HEK293 (cell line): ENCODE measurements at regions not wholly inside any gene's neighbourhood (a gene's known extent, or its start where the extent isn't known, plus 50 kb on each side); places are given as distances from the start of the nearest gene placed in this dataset.

Experiments used
- CTCF ChIP-seq: fragments of 450-650 bp; formaldehyde crosslinking; IDR thresholded peaks from 2 replicates; pipeline ENCODE4 v1.5.1; 2016; ENCODE audit warnings: missing biosample characterization, missing genetic modification characterization
- RBAK ChIP-seq: fragments of 450-650 bp; formaldehyde crosslinking; IDR thresholded peaks from 2 replicates; pipeline ENCODE4 v1.5.1; 2016; ENCODE audit warnings: missing biosample characterization, missing genetic modification characterization
- TCF7L2 ChIP-seq: IDR thresholded peaks from 2 replicates; pipeline ENCODE4 v1.6.1; 2011; ENCODE audit warnings: low read depth, mild to moderate bottlenecking, inconsistent platforms, low read length, moderate library complexity, borderline replicate concordance
- ZBTB49 ChIP-seq: fragments of 450-650 bp; formaldehyde crosslinking; IDR thresholded peaks from 2 replicates; pipeline ENCODE4 v1.5.1; 2016; ENCODE audit warnings: missing biosample characterization, missing genetic modification characterization, low read depth
- ZNF138 ChIP-seq: fragments of 450-650 bp; formaldehyde crosslinking; IDR thresholded peaks from 2 replicates; pipeline ENCODE4 v1.5.1; 2016; ENCODE audit warnings: missing biosample characterization, missing genetic modification characterization, borderline replicate concordance
- ZNF157 ChIP-seq: fragments of 450-650 bp; formaldehyde crosslinking; IDR thresholded peaks from 2 replicates; pipeline ENCODE4 v1.5.1; 2016; ENCODE audit warnings: missing biosample characterization, missing genetic modification characterization
- ZNF707 ChIP-seq: fragments of 450-650 bp; formaldehyde crosslinking; IDR thresholded peaks from 2 replicates; pipeline ENCODE4 v1.5.1; 2016; ENCODE audit warnings: missing biosample characterization, missing genetic modification characterization
- ZNF837 ChIP-seq: fragments of 450-650 bp; formaldehyde crosslinking; IDR thresholded peaks from 2 replicates; pipeline ENCODE4 v1.5.1; 2016; ENCODE audit warnings: missing biosample characterization, missing genetic modification characterization

GRCh38 chr5:126138281-126138931 lies 284.8 kb upstream of the GRAMD2B start:
- TF ChIP-seq TCF7L2 (no peak), ZBTB49 (tag by site-specific recombination) (no peak), ZNF157 (tag by site-specific recombination) (no peak), CTCF (tag by site-specific recombination) (no peak), RBAK (tag by site-specific recombination) (no peak), ZNF138 (tag by site-specific recombination) (no peak), ZNF707 (no peak), ZNF837 (tag by site-specific recombination) (no peak)
